ENCODE measurements at regions not wholly inside any gene's neighbourhood (a gene's known extent, or its start where the extent isn't known, plus 50 kb on each side); places are given as distances from the start of the nearest gene placed in this dataset.
"Not testable (repeated sequence)": the region's sequence is repeated elsewhere in the genome, so short reads cannot be mapped to it uniquely, and the experiment has no call there.

- not testable (repeated sequence) for TF ChIP-seq CTCF (IDR thresholded peaks at IDR 0.05; ENCODE audit: low read depth, low read length); EZH2phosphoT487 (IDR thresholded peaks at IDR 0.05; ENCODE audit: low read depth)
Observed at GRCh38 chr22:15777557-15777956, 87.7 kb downstream of the POTEH start.

All from OCI-LY3 (cell line).